Nephron (organoid): ENCODE measurements at regions not wholly inside any gene's neighbourhood (a gene's known extent, or its start where the extent isn't known, plus 50 kb on each side); places are given as distances from the start of the nearest gene placed in this dataset.

Experiments used
- H3K27ac Mint-ChIP-seq, 3 experiments: 2 replicates each; pipeline ENCODE4 v1.8.0; 2020; ENCODE audit warnings: mixed read lengths in 3 of 3, mild to moderate bottlenecking in 2 of 3, moderate library complexity in 1 of 3
- H3K27me3 Mint-ChIP-seq: 2 replicates; pipeline ENCODE4 v1.8.0; 2021; ENCODE audit warnings: low read depth, mild to moderate bottlenecking, moderate library complexity, mixed read lengths
- H3K36me3 Mint-ChIP-seq: 2 replicates; pipeline ENCODE4 v1.8.0; 2020; ENCODE audit warnings: low read depth, mixed read lengths
- H3K4me1 Mint-ChIP-seq: 2 replicates; pipeline ENCODE4 v1.8.0; 2020; ENCODE audit warnings: mixed read lengths
- H3K4me3 Mint-ChIP-seq, 3 experiments: 2 replicates each; pipeline ENCODE4 v1.8.0; 2020; ENCODE audit warnings: mild to moderate bottlenecking in 3 of 3, mixed read lengths in 3 of 3, moderate library complexity in 2 of 3
- H3K9me3 Mint-ChIP-seq: 2 replicates; pipeline ENCODE4 v1.8.0; 2020; ENCODE audit warnings: mixed read lengths
- TF ChIP-seq, protein P1 (sequence below), 3 experiments: fragments of 200-600 bp; sonication (generic); IDR thresholded peaks; one replicate each; pipeline ENCODE4 v1.5.0; 2021; ENCODE audit warnings: antibody characterized with exemption in 3 of 3; ENCODE audit not compliant: unreplicated experiment in 3 of 3

DNA sequence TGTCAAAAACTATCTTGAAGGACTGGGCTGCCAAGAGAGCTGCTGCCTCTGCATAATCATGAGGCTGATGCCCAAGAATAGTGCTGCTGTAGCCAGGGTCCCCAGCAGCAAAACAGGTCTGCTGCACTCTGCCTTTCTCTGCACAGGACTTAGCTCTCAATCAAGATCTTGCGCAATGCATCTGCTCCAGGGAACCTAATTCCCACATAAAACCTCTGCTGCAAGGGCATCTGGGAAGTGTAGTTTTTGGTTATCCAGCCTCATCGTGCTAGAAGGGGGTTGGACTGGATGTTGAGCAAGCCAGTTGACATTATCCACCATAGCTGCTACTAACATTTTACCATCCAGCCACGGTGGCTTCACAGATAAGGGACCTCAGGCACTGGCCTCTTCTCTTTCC, 192.7 kb downstream of the C11orf91 start:
- TF ChIP-seq, protein P1, sequence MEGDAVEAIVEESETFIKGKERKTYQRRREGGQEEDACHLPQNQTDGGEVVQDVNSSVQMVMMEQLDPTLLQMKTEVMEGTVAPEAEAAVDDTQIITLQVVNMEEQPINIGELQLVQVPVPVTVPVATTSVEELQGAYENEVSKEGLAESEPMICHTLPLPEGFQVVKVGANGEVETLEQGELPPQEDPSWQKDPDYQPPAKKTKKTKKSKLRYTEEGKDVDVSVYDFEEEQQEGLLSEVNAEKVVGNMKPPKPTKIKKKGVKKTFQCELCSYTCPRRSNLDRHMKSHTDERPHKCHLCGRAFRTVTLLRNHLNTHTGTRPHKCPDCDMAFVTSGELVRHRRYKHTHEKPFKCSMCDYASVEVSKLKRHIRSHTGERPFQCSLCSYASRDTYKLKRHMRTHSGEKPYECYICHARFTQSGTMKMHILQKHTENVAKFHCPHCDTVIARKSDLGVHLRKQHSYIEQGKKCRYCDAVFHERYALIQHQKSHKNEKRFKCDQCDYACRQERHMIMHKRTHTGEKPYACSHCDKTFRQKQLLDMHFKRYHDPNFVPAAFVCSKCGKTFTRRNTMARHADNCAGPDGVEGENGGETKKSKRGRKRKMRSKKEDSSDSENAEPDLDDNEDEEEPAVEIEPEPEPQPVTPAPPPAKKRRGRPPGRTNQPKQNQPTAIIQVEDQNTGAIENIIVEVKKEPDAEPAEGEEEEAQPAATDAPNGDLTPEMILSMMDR (IDR thresholded peaks at IDR 0.05; ENCODE audit: unreplicated experiment in 3 of 3): no peak
- no peaks in the 10 kb centered on the region for H3K36me3 Mint-ChIP-seq
- H3K4me3 Mint-ChIP-seq: no peak overlapping the region
- H3K27ac Mint-ChIP-seq: no peak overlapping the region
- no peaks in the 10 kb centered on the region for H3K4me1 Mint-ChIP-seq
- no peaks in the 10 kb centered on the region for H3K27me3 Mint-ChIP-seq
- H3K9me3 Mint-ChIP-seq: no peaks in the 10 kb centered on the region

DNA sequence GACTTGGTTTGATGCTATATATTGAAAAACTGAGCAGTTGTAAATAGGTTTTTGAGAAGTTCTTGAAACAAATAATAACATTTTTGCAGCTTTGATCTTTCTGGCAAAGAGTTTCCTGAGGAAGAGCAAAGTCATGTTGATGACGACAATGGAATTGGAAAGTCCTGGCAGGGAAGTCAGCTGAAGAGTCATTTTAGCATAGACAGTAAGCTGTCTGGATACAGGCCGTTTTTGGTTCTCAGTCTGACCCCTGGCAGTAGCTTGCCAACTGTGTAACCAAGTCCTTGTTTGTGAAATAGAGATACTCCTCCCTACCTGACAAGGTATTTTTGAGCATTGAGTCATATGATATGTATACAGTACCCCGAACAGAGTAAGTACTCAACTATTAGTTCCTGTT, 193.3 kb downstream of the C11orf91 start:
- H3K27ac Mint-ChIP-seq: no peak overlapping the region
- no peak overlapping the region for H3K4me3 Mint-ChIP-seq
- H3K4me1 Mint-ChIP-seq: no peaks in the 10 kb centered on the region
- no peaks in the 10 kb centered on the region for H3K27me3 Mint-ChIP-seq
- no peaks in the 10 kb centered on the region for H3K36me3 Mint-ChIP-seq
- no peaks in the 10 kb centered on the region for H3K9me3 Mint-ChIP-seq
- TF ChIP-seq, protein P1 (IDR thresholded peaks at IDR 0.05; ENCODE audit: unreplicated experiment in 3 of 3): no peak

DNA sequence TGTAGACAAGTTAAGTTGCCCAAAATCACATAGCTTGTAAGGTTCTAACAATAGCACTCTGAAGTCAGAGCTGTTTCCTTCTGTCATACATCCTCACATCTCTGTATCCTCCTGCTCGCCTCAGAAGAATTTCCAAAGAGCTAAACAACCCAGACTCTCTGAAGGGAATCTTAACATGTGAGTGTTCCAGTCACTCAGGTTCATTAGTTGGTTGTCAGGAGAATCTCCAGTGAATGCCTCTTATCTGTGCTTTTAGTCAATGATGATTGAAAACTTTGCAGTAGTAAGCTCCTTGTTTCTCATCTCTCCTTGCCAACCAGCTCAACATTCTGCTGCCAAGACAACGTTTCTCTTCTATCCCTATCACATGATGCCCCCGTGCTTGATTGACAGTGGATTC, 195.5 kb downstream of the C11orf91 start:
- Mint-ChIP-seq H3K9me3 (peaks cover 2% of the 10 kb centered on the region), H3K4me1 (no peaks in the 10 kb centered on the region), H3K4me3 (no peak overlapping the region), H3K27ac (no peak overlapping the region), H3K36me3 (no peaks in the 10 kb centered on the region), H3K27me3 (no peaks in the 10 kb centered on the region)
- TF ChIP-seq, protein P1 (IDR thresholded peaks at IDR 0.05; ENCODE audit: unreplicated experiment in 3 of 3): no peak

- peaks cover 8% of the 10 kb centered on the region for H3K9me3 Mint-ChIP-seq
- no peak overlapping the region for H3K4me3 Mint-ChIP-seq
- peaks cover 5% of the 10 kb centered on the region for H3K27me3 Mint-ChIP-seq
- H3K36me3 Mint-ChIP-seq: no peaks in the 10 kb centered on the region
- no peak overlapping the region for H3K27ac Mint-ChIP-seq
- no peaks in the 10 kb centered on the region for H3K4me1 Mint-ChIP-seq
- TF ChIP-seq, protein P1 (IDR thresholded peaks at IDR 0.05; ENCODE audit: unreplicated experiment in 3 of 3): no peak
Measured at GRCh38 chr11:33500861-33501479, 199.7 kb downstream of the C11orf91 start.

- peaks cover 8% of the 10 kb centered on the region for H3K9me3 Mint-ChIP-seq
- no peaks in the 10 kb centered on the region for H3K36me3 Mint-ChIP-seq
- H3K4me3 Mint-ChIP-seq: no peak overlapping the region
- TF ChIP-seq, protein P1 (IDR thresholded peaks at IDR 0.05; ENCODE audit: unreplicated experiment in 3 of 3): no peak
- H3K4me1 Mint-ChIP-seq: no peaks in the 10 kb centered on the region
- peaks cover 5% of the 10 kb centered on the region for H3K27me3 Mint-ChIP-seq
- no peak overlapping the region for H3K27ac Mint-ChIP-seq
Measured at GRCh38 chr11:33500332-33500731, 200.3 kb downstream of the C11orf91 start.

GRCh38 chr11:33492596-33492995, 208.0 kb downstream of the C11orf91 start:
- TF ChIP-seq, protein P1 (IDR thresholded peaks at IDR 0.05; ENCODE audit: unreplicated experiment in 3 of 3): no peak
- no peaks in the 10 kb centered on the region for H3K4me1 Mint-ChIP-seq
- H3K27ac Mint-ChIP-seq: no peak overlapping the region
- no peak overlapping the region for H3K4me3 Mint-ChIP-seq
- H3K27me3 Mint-ChIP-seq: peaks cover 3% of the 10 kb centered on the region
- peaks cover 6% of the 10 kb centered on the region for H3K9me3 Mint-ChIP-seq
- no peaks in the 10 kb centered on the region for H3K36me3 Mint-ChIP-seq
